ENCODE measurements at regions not wholly inside any gene's neighbourhood (a gene's known extent, or its start where the extent isn't known, plus 50 kb on each side); places are given as distances from the start of the nearest gene placed in this dataset.

GRCh38 chr3:174377684-174378083 lies 481.4 kb upstream of the NAALADL2 start:
- TF ChIP-seq CTCF (conservative IDR thresholded peaks at IDR 0.05; ENCODE audit: low read length) (no peak), EZH2phosphoT487 (IDR thresholded peaks at IDR 0.05; ENCODE audit: borderline replicate concordance) (no peak)

Data from Loucy (cell line).